ENCODE measurements at regions not wholly inside any gene's neighbourhood (a gene's known extent, or its start where the extent isn't known, plus 50 kb on each side); places are given as distances from the start of the nearest gene placed in this dataset.

- Histone ChIP-seq H3K9me3 (ENCODE audit: control insufficient read depth in 4 of 4, low read length in 3 of 4) (no peaks in the 10 kb centered on the region), H3K9ac (ENCODE audit: low read depth in 1 of 2, low read length in 2 of 2) (peak overlapping the region; percentile 48 to 95), H3K27ac (ENCODE audit: low read depth in 1 of 2, low read length in 2 of 2) (peak overlapping the region in 1 of 2 donors; percentile 42), H3K4me1 (ENCODE audit: control insufficient read depth in 4 of 4, insufficient read depth in 4 of 4, low read length in 3 of 4) (peaks cover 0 to 5% (median 4%) of the 10 kb centered on the region in 4 donors), H3K27me3 (ENCODE audit: control insufficient read depth in 4 of 4, insufficient read depth in 4 of 4, low read length in 3 of 4) (no peaks in the 10 kb centered on the region), H3K36me3 (ENCODE audit: control insufficient read depth in 4 of 4, insufficient read depth in 3 of 4, low read depth in 1 of 4, low read length in 3 of 4) (no peaks in the 10 kb centered on the region), H3K4me3 (ENCODE audit: low read depth in 1 of 3, low read length in 3 of 3) (peak overlapping the region in 2 of 3 donors; percentile 8 to 53)
- 28% methylated on average over 3 of the region's 3 CpGs for WGBS
- no peak for DNase-seq (ENCODE audit: low spot score)
- TF ChIP-seq HNF4A (conservative IDR thresholded peaks at IDR 0.05) (peak; percentile 49 to 50), FOXA2 (IDR thresholded peaks at IDR 0.05) (peak; percentile 19), HNF4G (IDR thresholded peaks at IDR 0.05) (no peak), SP1 (IDR thresholded peaks at IDR 0.05) (peak; percentile 8)
Observed at GRCh38 chr6:124877468-124877867, 84.8 kb upstream of the RNF217 start.

- 70% methylated on average over 4 of the region's 4 CpGs for WGBS
- H3K9ac ChIP-seq (ENCODE audit: low read depth in 1 of 2, low read length in 2 of 2) = no peak overlapping the region
- no peaks in the 10 kb centered on the region for H3K36me3 ChIP-seq (ENCODE audit: control insufficient read depth in 4 of 4, insufficient read depth in 3 of 4, low read depth in 1 of 4, low read length in 3 of 4)
- DNase-seq (ENCODE audit: low spot score) = no peak
- no peaks in the 10 kb centered on the region for H3K9me3 ChIP-seq (ENCODE audit: control insufficient read depth in 4 of 4, low read length in 3 of 4)
- no peak overlapping the region for H3K4me3 ChIP-seq (ENCODE audit: low read depth in 1 of 3, low read length in 3 of 3)
- no peak overlapping the region for H3K27ac ChIP-seq (ENCODE audit: low read depth in 1 of 2, low read length in 2 of 2)
- peaks cover 0 to 5% (median 4%) of the 10 kb centered on the region in 4 donors for H3K4me1 ChIP-seq (ENCODE audit: control insufficient read depth in 4 of 4, insufficient read depth in 4 of 4, low read length in 3 of 4)
- TF ChIP-seq, protein P1, sequence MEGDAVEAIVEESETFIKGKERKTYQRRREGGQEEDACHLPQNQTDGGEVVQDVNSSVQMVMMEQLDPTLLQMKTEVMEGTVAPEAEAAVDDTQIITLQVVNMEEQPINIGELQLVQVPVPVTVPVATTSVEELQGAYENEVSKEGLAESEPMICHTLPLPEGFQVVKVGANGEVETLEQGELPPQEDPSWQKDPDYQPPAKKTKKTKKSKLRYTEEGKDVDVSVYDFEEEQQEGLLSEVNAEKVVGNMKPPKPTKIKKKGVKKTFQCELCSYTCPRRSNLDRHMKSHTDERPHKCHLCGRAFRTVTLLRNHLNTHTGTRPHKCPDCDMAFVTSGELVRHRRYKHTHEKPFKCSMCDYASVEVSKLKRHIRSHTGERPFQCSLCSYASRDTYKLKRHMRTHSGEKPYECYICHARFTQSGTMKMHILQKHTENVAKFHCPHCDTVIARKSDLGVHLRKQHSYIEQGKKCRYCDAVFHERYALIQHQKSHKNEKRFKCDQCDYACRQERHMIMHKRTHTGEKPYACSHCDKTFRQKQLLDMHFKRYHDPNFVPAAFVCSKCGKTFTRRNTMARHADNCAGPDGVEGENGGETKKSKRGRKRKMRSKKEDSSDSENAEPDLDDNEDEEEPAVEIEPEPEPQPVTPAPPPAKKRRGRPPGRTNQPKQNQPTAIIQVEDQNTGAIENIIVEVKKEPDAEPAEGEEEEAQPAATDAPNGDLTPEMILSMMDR (IDR thresholded peaks at IDR 0.05; ENCODE audit: low read depth, low read length, missing input control) = no peak
- TF ChIP-seq, protein P2, sequence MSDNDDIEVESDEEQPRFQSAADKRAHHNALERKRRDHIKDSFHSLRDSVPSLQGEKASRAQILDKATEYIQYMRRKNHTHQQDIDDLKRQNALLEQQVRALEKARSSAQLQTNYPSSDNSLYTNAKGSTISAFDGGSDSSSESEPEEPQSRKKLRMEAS (IDR thresholded peaks at IDR 0.05) = no peak
- TF ChIP-seq SP1 (IDR thresholded peaks at IDR 0.05) (no peak), YY1 (IDR thresholded peaks at IDR 0.05) (no peak), EGR1 (IDR thresholded peaks at IDR 0.05; ENCODE audit: low read depth in 2 of 2) (no peak), HNF4G (IDR thresholded peaks at IDR 0.05) (no peak), GABPA (IDR thresholded peaks at IDR 0.05 in 1 of 2, conservative IDR thresholded peaks at IDR 0.05 in 1 of 2) (no peak), FOXA2 (IDR thresholded peaks at IDR 0.05) (no peak), ZBTB33 (IDR thresholded peaks at IDR 0.05) (no peak), RAD21 (IDR thresholded peaks at IDR 0.05) (no peak), RXRA (IDR thresholded peaks at IDR 0.05) (no peak), NR2F2 (IDR thresholded peaks at IDR 0.05) (no peak)
- TF ChIP-seq, protein P3, sequence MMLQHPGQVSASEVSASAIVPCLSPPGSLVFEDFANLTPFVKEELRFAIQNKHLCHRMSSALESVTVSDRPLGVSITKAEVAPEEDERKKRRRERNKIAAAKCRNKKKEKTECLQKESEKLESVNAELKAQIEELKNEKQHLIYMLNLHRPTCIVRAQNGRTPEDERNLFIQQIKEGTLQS (IDR thresholded peaks at IDR 0.05) = no peak
- no peaks in the 10 kb centered on the region for H3K27me3 ChIP-seq (ENCODE audit: control insufficient read depth in 4 of 4, insufficient read depth in 4 of 4, low read length in 3 of 4)
Observed at GRCh38 chr6:124879110-124879991, 82.9 kb upstream of the RNF217 start.

Data from liver (tissue), 8 donors.